ENCODE measurements at regions not wholly inside any gene's neighbourhood (a gene's known extent, or its start where the extent isn't known, plus 50 kb on each side); places are given as distances from the start of the nearest gene placed in this dataset.

GRCh38 chr5:82336959-82337351 is 58.8 kb upstream of the RPS23 start:
- H3K4me3 ChIP-seq (ENCODE audit: low read depth, low read length, poor library complexity, severe bottlenecking), result no peak overlapping the region
- ChIA-PET CTCF (ENCODE audit: unreplicated experiment) (no interaction called here), POLR2A (interaction anchor here (0.6 kb wide), 1 partner anchor 39 kb away, joined by 3 read pairs; no protein-coding TSS in a partner anchor)
- no peak overlapping the region for H2AFZ ChIP-seq (ENCODE audit: low read length)
- H4K20me1 ChIP-seq (ENCODE audit: insufficient read depth, low read length), result no peaks in the 10 kb centered on the region
- H3K4me1 ChIP-seq (ENCODE audit: insufficient read depth, low read length, poor library complexity, severe bottlenecking), result no peaks in the 10 kb centered on the region
- H3K4me2 ChIP-seq (ENCODE audit: low read length), result no peak overlapping the region
- no peaks in the 10 kb centered on the region for H3K9me2 ChIP-seq (ENCODE audit: insufficient read depth, low read length)
- H3K27ac ChIP-seq (ENCODE audit: low read depth, low read length, poor library complexity, severe bottlenecking), result no peak overlapping the region
- intact Hi-C loops (cut with micrococcal nuclease; ENCODE audit: unreplicated experiment), result no loop called here
- no peaks in the 10 kb centered on the region for H3K9me3 ChIP-seq (ENCODE audit: low read length)
- no peaks in the 10 kb centered on the region for H3K79me2 ChIP-seq (ENCODE audit: insufficient read depth, low read depth, low read length)
- TF ChIP-seq CTCF (conservative IDR thresholded peaks at IDR 0.05; ENCODE audit: low read length), result no peak
- TF ChIP-seq EZH2phosphoT487 (IDR thresholded peaks at IDR 0.05; ENCODE audit: borderline replicate concordance, low read depth, low read length), result no peak
- no peaks in the 10 kb centered on the region for H3K36me3 ChIP-seq (ENCODE audit: insufficient read depth, low read length)
- no peak for DNase-seq (ENCODE audit: low spot score)
- no TSS peak for BruUV-seq (replicated peaks)

- BruUV-seq (replicated peaks), result no TSS peak
- ChIA-PET POLR2A (interaction anchor here (0.6 kb wide), 1 partner anchor 40 kb away, joined by 3 read pairs; no protein-coding TSS in a partner anchor), CTCF (ENCODE audit: unreplicated experiment) (interaction anchor here (0.6 kb wide), 1 partner anchor 515 kb away, joined by 3 read pairs; no protein-coding TSS in a partner anchor)
- Histone ChIP-seq H3K9me3 (ENCODE audit: low read length) (no peaks in the 10 kb centered on the region), H3K4me1 (ENCODE audit: insufficient read depth, low read length, poor library complexity, severe bottlenecking) (no peaks in the 10 kb centered on the region), H3K36me3 (ENCODE audit: insufficient read depth, low read length) (no peaks in the 10 kb centered on the region), H3K79me2 (ENCODE audit: insufficient read depth, low read depth, low read length) (no peaks in the 10 kb centered on the region), H4K20me1 (ENCODE audit: insufficient read depth, low read length) (no peaks in the 10 kb centered on the region), H3K4me2 (ENCODE audit: low read length) (no peak overlapping the region), H3K4me3 (ENCODE audit: low read depth, low read length, poor library complexity, severe bottlenecking) (no peak overlapping the region), H3K9me2 (ENCODE audit: insufficient read depth, low read length) (no peaks in the 10 kb centered on the region), H3K27ac (ENCODE audit: low read depth, low read length, poor library complexity, severe bottlenecking) (no peak overlapping the region), H2AFZ (ENCODE audit: low read length) (no peak overlapping the region)
- TF ChIP-seq CTCF (conservative IDR thresholded peaks at IDR 0.05; ENCODE audit: low read length) (no peak), EZH2phosphoT487 (IDR thresholded peaks at IDR 0.05; ENCODE audit: borderline replicate concordance, low read depth, low read length) (no peak)
- intact Hi-C loops (cut with micrococcal nuclease; ENCODE audit: unreplicated experiment), result no loop called here
- DNase-seq (ENCODE audit: low spot score), result no peak
These were observed 58.2 kb upstream of the RPS23 start for GRCh38 chr5:82336226-82336958.

GRCh38 chr5:82335806-82336205 is 57.7 kb upstream of the RPS23 start:
- TF ChIP-seq EZH2phosphoT487 (IDR thresholded peaks at IDR 0.05; ENCODE audit: borderline replicate concordance, low read depth, low read length) (no peak), CTCF (conservative IDR thresholded peaks at IDR 0.05; ENCODE audit: low read length) (no peak)
- Histone ChIP-seq H3K27ac (ENCODE audit: low read depth, low read length, poor library complexity, severe bottlenecking) (no peak overlapping the region), H3K4me3 (ENCODE audit: low read depth, low read length, poor library complexity, severe bottlenecking) (no peak overlapping the region), H2AFZ (ENCODE audit: low read length) (no peak overlapping the region), H3K4me2 (ENCODE audit: low read length) (no peak overlapping the region), H4K20me1 (ENCODE audit: insufficient read depth, low read length) (no peaks in the 10 kb centered on the region), H3K9me3 (ENCODE audit: low read length) (no peaks in the 10 kb centered on the region), H3K9me2 (ENCODE audit: insufficient read depth, low read length) (no peaks in the 10 kb centered on the region), H3K4me1 (ENCODE audit: insufficient read depth, low read length, poor library complexity, severe bottlenecking) (no peaks in the 10 kb centered on the region), H3K79me2 (ENCODE audit: insufficient read depth, low read depth, low read length) (no peaks in the 10 kb centered on the region), H3K36me3 (ENCODE audit: insufficient read depth, low read length) (no peaks in the 10 kb centered on the region)
- BruUV-seq (replicated peaks), result no TSS peak
- no peak for DNase-seq (ENCODE audit: low spot score)
- intact Hi-C loops (cut with micrococcal nuclease; ENCODE audit: unreplicated experiment), result no loop called here
- CTCF ChIA-PET (ENCODE audit: unreplicated experiment), result interaction anchor here (0.6 kb wide), 1 partner anchor 515 kb away, joined by 3 read pairs; no protein-coding TSS in a partner anchor
- POLR2A ChIA-PET, result no interaction called here
